HG03442 (cell line): ENCODE measurements at regions not wholly inside any gene's neighbourhood (a gene's known extent, or its start where the extent isn't known, plus 50 kb on each side); places are given as distances from the start of the nearest gene placed in this dataset.

Experiments
- ATAC-seq: cut with Tn5 transposase; IDR thresholded peaks from one replicate; pipeline ENCODE4 v1.9.1; 2021; ENCODE audit warnings: mild to moderate bottlenecking, moderate library complexity; ENCODE audit not compliant: unreplicated experiment

- ATAC-seq = no peak
Observed at GRCh38 chrX:45714866-45715265, 514.2 kb upstream of the DIPK2B start.

DNA sequence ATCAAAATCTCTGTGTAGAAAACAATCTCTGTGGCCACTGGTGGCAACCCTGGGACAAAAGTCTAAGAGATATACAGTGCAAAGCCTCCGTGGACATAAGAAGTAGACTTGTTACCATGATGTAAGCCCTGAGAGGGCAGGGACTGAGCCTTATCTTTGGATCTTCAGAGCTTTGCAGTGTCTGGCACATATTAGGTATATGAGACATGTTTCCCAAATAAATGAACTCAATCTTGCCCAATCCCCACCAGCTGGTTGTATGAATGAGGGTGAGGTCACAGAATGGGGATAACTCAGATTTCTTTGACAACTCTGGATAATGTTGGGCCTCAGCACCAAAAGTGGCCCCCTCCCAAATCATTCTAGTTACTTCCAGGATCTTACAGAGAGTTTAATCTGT, 511.4 kb upstream of the DIPK2B start:
- ATAC-seq = no peak

DNA sequence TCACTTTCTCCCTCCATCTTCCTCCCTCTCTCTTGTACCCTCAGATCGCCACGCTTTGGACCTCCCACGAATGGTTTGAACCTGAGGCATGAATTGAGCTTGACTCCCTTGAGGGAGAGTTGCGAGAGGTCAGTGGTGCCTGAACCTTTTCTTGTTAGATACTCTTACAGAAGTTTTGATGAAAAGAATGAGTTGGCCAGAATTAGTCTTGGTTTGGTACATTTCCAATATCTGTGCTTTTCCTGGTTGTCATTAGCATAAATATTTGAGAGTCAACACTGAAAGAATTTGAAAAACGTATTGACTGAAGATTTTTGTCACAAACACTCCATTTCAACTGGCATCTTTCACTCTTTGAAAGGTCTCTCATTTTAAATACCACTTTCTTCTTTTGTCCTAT, 510.6 kb upstream of the DIPK2B start:
- ATAC-seq = no peak

- peak; percentile 84 for ATAC-seq
Observed at GRCh38 chrX:45710081-45710801, 509.6 kb upstream of the DIPK2B start.

- no peak for ATAC-seq
Observed at GRCh38 chrX:45709381-45709780, 508.7 kb upstream of the DIPK2B start.

- no peak for ATAC-seq
Observed at GRCh38 chrX:45699158-45699557, 498.5 kb upstream of the DIPK2B start.

GRCh38 chrX:45697591-45697990, 496.9 kb upstream of the DIPK2B start:
- no peak for ATAC-seq

DNA sequence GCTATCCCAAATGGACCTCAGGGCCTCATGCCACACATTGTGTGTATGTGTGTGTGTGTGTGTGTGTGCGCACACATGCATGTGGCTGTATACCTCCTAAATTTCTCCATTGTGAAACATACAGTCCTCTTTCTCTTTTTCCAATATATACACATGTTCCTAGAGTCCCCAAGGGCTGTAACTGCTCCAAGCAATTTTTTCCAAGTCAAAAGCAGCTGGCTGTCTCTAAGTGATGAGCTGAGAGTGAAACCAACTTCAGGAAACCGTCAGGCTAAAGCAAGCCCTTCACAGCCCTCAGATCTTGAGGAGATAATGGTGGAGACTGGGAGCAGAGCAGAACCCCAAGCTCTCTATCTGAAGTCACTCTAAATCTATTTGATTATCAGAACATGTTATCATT, 496.1 kb upstream of the DIPK2B start:
- ATAC-seq = no peak

DNA sequence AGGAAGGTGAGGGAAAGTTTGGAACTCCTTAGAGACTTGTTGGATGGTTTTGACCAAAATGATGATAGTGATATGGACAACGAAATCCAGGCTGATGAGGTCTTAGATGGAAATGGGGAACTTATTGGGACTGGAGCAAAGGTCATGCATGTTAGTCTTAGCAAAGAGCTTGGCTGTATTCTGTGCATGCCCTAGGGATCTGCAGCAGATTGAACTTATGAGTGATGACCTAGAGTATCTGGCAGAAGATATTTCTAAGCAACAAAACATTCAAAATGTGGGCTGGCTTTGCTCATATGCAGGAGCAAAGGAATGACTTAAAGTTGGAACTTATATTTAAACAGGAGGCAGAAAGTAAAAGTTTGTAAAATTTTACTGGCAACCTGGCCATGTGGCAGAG, 489.3 kb upstream of the DIPK2B start:
- no peak for ATAC-seq

DNA sequence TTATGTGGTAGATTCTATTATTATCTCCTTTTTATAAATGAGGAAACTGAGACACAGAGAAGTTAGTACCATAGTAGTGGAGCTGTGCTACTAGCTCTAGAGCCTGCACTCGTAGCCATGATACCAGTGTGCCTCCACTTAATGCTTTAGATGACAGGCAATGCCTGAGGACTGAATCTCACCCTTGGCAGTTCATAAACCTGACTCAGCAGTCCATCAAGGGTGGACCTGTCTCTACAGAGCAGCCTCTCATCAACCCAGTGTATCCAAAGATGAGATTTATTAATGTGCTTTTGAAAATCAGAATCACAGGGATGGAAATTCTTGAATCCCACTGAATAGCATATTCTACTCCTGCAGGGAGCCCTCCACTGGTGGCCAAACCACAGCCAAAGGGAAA, 483.2 kb upstream of the DIPK2B start:
- ATAC-seq = no peak

- ATAC-seq = no peak
Observed at GRCh38 chrX:45681891-45682290, 481.2 kb upstream of the DIPK2B start.

DNA sequence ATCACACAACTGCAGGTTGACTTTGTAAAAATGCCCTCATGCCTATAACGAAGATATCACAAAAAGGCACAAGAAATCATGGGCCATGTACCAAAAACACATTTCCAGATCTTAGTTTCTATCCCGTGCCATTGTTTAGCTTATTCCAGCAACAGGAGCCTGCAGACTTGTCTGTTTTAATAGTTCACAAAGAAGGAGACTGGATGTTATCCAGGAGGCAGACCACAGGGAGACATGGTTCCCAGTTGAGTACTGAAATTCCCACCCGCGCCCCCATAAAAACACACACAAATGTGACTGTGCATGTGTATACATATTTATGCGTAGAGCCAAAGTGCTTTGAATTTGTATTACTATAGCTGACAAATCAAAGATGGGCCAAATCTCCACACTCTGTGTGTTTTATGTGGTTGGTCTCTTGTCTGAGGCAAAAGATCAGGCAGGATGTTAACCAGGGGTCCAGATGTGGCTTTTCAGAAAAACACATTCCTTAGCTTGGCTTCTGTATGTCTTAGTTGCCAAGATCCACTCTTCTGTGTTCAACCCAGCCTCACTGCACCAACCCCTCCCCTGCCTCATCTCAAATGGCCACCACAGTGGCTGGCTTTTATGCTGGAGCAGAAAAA, 469.2 kb upstream of the DIPK2B start:
- ATAC-seq = no peak

GRCh38 chrX:45668686-45669443, 468.2 kb upstream of the DIPK2B start:
- no peak for ATAC-seq

- no peak for ATAC-seq
Observed at GRCh38 chrX:45667666-45668065, 467.0 kb upstream of the DIPK2B start.

DNA sequence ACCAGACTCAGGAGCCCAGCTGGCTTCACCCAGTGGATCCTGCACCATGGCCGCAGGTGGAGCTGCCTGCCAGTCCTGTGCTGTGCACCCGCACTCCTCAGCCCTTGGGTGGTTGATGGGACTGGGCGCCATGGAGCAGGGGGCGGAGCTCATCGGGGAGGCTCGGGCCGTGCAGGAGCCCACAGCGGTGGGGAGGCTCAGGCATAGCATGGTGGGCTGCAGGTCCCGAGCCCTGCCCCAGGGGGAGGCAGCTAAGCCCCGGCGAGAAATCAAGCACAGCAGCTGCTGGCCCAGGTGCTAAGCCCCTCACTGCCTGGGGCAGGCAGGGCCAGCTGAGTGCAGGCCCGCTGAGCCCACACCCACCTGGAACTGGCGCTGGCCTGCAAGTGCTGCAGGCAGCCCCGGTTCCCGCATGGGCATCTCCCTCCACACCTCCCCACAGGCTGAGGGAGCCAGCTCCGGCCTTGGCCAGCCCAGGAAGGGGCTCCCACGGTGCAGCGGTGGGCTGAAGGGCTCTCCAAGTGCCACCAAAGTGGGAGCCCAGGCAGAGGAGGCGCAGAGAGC, 464.1 kb upstream of the DIPK2B start:
- no peak for ATAC-seq

DNA sequence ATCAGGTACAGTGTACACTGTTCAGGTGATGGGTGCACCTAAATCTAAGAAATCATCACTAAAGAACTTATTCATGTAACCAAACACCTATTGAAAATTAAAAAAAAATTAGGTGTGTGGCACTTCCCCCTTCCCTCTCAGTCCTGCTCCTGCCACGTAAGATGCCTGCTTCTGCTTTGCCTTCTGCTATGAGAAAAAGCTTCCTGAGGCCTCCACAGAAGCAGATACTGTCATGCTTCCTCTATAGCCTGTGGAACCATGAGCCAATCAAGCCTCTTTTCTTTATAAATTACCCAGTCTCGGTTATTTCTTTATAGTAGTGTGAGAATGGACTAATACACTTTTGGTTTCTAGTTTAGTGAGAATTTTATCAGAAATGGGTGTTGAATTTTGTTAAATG, 459.8 kb upstream of the DIPK2B start:
- no peak for ATAC-seq

- ATAC-seq = no peak
Observed at GRCh38 chrX:45633419-45633818, 432.7 kb upstream of the DIPK2B start.

- ATAC-seq = no peak
Observed at GRCh38 chrX:45632506-45632905, 431.8 kb upstream of the DIPK2B start.

DNA sequence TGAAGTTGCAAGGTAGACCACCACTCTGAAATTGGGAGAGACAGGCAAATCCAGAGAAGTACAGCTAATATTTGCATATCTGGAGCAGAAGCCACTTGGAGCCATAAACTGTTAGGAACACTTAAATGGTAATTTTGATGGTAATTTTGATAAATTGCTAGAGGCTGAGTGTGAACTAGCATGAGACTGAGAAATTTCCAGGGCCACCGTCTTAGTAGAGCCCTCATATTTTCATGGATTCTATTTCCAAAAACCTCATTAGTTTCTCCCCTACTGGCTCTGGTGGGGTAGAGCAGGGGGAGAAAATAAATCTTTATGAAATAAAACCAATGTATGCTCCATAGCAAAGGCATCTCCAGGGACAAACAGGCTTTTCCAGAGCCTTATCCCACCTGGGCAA, 429.4 kb upstream of the DIPK2B start:
- ATAC-seq = no peak

DNA sequence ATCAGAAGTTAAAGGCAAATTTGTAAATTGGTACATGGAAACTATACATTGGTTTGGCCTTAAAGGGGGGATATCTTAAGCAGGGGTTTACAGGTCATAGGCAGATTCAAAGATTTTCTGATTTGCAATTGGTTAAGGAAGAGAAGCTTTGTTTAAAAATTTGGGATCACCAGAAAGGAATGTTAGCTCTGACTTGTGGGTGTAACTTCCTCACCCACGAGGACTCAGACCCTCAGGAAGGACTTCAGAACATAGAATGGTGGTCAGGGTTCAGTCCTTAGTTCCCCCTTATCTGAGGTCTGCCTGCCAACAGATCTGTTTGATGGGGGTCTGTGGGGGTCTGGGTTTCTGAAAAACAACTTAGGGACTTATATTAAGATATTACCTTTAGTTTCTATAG, 427.4 kb upstream of the DIPK2B start:
- ATAC-seq = no peak

DNA sequence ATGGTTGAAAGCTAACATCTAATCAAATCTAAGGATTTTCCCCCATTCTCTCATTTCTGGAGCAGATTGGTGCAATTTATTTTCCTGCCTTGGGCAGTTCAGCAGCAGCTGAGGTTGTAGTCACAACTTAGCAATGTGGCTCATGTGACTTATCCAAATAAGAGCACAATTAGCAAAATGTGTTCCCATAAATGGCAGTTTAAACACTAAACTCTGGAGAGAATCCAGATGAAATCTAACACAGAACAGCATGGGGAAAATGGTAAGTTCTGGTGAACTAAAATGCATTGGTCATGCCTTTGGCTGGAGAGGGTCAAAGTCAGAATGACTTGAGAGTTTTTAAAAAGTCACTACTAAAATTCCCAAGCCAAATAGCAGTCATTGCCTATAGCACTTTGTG, 422.6 kb upstream of the DIPK2B start:
- no peak for ATAC-seq

- ATAC-seq = no peak
Observed at GRCh38 chrX:45622538-45622937, 421.9 kb upstream of the DIPK2B start.
